Activated CD4-positive, alpha-beta T cell treated with anti-CD3 and anti-CD28 coated beads, Interleukin-2, Interleukin-4, amounts not matched to agents 100 ng/mL and 50 ng/mL, durations not matched to agents 16 hours and 8 hours (primary cell): ENCODE measurements at regions not wholly inside any gene's neighbourhood (a gene's known extent, or its start where the extent isn't known, plus 50 kb on each side); places are given as distances from the start of the nearest gene placed in this dataset.
"Not testable (repeated sequence)": the region's sequence is repeated elsewhere in the genome, so short reads cannot be mapped to it uniquely, and the experiment has no call there.

ENCODE experiments used
- DNase-seq: peaks from one replicate; pipeline ENCODE4 v3.0.0-alpha.2; 2020; ENCODE audit warnings: low spot score

GRCh38 chr21:19400223-19400770, 996.7 kb upstream of the TMPRSS15 start:
- DNase-seq = no peak

GRCh38 chr21:19402870-19403269, 999.3 kb upstream of the TMPRSS15 start:
- no peak for DNase-seq

GRCh38 chr21:19405326-19405725, 1001.7 kb upstream of the TMPRSS15 start:
- DNase-seq = no peak

DNA sequence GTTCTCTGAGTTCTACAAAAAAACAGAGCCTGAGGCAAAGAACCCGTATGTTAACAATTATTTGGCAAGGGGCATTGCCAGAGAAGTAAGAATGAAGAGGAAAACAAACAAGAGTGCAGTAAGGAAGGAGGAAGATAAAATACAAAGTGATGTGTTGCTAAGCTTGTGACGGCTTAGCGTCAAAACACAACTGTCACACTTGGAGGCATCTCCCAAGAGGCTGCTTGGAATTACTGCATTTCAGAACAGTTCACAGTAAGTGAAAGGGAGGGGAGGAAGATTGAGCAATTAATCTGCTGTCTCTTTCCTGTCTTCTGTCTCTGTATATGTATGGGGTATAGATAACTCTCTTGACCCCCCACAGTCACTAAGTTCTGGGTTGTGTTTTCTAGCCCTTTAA, 1017.0 kb upstream of the TMPRSS15 start:
- no peak for DNase-seq

DNA sequence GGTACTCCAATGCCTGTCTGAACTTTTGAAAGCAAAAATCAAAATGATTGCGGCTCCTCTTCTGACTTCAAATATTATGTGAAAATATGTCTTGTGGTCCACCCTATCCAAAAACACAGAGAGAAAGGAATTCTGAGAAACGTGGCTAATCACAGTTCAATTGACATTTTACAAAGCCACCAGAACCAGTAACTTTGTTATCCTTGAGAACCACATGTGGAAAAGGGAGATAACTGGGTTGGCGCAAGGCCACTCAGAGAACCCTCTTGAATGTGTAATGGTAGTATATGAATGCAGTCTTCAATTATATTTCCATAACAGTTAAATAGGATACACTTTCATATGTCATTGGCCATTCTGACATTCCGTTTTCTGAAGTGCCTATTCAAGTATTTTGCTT, 1030.0 kb upstream of the TMPRSS15 start:
- DNase-seq = no peak

GRCh38 chr21:19440792-19441655, 1037.4 kb upstream of the TMPRSS15 start:
- DNase-seq = no peak

DNA sequence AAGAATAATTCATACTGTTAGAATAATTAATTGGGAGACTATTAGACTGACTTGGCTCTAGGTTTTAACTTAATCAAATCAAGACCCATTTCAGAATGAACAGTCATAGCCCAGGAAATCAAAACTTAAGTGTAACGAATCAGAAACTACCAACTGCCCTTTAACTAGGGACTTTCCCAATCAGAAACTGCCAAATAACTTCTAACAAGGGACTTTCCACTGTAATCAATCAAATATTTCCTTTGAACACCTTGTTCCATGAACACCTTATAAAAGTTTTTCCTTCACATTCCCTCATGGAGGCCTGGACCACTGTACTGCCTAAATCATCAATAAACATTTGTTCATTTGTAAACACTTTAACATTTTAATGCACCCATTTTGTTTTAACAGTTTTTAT, 1054.7 kb upstream of the TMPRSS15 start:
- peak; percentile 1 for DNase-seq

DNA sequence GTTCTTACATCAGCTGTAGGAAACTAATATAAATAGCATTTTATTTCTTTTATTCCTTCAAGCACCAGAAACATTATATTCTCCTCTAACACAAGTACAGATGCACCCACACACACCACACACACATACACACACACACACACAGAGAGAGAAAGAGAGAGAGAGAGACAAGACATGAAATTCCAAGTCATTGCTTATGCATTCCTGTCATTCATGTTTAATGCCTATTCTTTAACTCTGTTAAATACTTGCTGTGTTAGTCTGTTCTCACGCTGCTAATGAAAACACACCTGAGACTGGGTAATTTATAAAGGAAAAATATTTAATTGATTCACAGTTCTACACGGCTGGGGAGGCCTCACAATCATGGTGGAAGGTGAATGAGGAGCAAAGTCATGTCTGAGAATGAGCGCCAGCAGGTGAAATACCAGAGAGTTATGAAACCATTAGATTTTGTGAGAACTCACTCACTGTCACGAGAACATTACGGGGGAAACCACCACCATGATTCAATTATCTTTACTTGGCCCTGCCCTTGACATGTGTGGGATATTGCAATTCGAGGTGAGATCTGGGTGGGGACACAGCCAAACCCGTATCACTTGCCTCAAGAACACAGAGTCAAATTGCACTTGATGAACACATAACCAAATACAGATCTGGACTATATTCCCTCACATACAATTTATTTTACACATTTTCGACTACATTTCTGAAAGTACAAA, 1058.1 kb upstream of the TMPRSS15 start:
- no peak for DNase-seq

DNA sequence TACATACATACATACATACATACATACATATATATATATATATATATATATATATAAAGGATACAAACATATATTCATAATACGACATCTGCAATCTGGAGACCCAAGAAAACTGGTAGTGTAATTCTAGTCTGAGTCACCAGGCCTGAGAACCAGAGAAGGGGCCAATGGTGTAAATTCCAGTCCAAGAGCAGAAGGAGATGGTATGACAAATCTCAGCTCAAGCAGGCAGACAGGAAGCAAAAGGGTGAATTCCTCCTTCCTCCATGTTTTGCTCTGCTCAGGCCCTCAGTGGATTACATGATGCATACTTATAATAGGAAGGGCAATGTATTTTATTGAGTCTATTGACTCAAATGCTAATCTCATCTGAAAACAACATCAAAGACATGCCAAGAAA, 1060.4 kb upstream of the TMPRSS15 start:
- no peak for DNase-seq

DNA sequence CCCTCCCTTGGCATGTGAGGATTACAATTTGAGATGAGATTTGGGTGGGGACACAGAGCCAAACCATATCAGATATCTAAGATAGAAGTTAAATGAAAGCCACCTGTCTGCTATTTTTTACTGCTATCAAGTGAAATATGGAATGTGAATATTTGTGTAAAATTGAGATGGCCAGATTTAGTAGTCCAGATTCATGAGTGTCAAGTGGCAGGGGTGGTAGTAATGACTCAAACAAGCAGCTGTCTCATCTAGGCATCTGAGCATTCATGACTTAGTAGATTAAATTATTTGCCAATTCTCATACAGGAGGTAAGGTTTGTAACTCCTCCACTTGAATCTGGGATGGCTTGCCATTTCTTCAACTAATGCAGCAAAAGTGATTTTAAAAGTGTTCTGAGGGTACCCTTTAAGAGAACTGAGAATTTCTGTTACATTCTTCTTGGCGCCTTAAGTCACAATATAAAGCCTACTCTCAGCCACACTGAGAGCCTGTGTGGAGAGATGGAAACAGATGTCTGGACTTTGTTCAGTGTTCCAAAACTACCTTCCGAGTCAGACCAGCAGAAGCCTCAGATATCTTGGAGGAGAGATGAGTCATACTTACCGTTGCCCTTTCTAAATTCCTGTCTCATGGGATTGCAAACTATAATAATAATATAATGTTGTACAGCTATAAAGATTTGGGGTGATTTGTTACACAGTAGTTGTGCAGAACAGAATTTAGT, 1065.6 kb upstream of the TMPRSS15 start:
- DNase-seq = no peak

- no peak for DNase-seq
These were observed 1071.9 kb upstream of the TMPRSS15 start for GRCh38 chr21:19475525-19475924.

DNA sequence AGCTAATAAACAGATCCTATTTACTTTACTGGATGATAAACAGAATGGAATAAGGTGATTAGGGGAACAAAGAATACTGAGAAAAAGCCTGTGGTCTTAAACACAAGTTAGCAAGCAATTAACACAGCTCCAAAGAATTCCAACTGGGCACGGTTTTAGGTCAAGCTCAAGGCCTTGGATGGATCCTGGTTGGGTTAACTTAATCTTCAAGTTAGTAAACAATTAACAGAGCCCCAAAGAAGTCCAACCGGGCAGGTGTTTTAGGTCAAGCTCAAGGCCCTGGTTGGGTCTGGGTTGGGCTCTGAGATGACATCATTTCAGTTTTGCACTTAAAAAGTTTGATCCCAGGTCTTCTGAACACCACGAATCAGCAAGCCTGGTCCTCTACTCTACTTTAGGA, 1086.3 kb upstream of the TMPRSS15 start:
- DNase-seq = no peak

DNA sequence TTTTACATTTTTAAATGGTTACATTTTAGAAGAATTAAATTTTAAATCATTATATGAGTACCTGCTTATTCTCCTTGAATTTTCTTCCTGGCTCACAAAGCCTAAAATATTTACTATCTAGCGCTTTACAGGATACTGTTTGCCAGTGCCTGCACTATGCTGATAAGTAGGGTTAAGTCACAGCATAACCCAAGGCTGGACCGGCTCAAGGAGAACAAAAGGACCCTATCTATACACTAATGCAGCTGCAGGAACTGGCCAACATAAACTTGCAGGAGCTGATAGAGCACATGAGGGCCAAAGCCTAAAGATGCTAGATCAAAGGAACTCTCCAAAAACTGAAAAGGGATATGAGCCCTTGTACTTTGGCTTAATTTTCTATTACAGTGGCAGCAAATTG, 1086.9 kb upstream of the TMPRSS15 start:
- no peak for DNase-seq

GRCh38 chr21:19493437-19494241, 1090.1 kb upstream of the TMPRSS15 start:
- not testable (repeated sequence) for DNase-seq

- DNase-seq = no peak
These were observed 1097.5 kb upstream of the TMPRSS15 start for GRCh38 chr21:19501115-19501514.

- no peak for DNase-seq
These were observed 1104.2 kb upstream of the TMPRSS15 start for GRCh38 chr21:19507682-19508260.

GRCh38 chr21:19508442-19508841, 1104.9 kb upstream of the TMPRSS15 start:
- no peak for DNase-seq

DNA sequence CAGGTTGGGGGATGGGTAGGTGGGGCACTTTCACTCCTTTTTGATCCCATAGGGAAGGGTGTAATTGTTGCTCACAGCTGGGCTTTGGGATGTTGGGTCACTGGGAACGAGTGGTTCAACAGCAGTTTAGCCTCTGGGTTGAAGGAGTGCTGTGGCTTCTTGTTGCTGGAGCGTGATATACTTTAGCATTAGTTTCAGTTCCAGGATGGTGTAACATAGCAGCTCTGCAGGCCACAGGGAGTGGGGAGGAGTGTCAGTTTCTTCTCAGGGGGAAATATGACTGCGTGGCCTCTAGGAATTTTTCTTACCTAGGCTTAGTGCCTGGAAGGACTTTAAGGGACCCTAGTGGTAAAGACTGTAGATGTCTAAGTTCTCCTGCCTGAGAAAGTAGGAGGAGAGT, 1105.3 kb upstream of the TMPRSS15 start:
- no peak for DNase-seq

DNA sequence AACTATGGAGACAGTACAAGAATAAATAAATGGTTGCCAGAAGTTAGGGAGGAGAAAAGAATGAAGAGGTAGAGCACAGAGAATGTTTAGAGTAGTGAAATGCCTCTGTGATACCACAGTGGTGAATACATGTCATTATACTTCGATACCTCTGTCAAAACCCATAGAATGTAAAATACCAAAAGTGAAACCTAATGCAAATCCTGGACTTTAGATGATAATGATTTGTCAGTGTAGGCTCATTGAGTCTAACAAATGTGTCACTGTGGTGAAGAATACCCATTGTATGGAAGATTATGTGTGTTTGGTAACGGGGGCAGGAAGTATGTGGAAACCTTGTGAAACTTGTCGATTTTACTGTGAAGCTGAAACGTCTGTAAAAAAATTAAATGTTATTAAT, 1106.5 kb upstream of the TMPRSS15 start:
- DNase-seq = no peak

GRCh38 chr21:19510653-19511052, 1107.1 kb upstream of the TMPRSS15 start:
- no peak for DNase-seq

DNA sequence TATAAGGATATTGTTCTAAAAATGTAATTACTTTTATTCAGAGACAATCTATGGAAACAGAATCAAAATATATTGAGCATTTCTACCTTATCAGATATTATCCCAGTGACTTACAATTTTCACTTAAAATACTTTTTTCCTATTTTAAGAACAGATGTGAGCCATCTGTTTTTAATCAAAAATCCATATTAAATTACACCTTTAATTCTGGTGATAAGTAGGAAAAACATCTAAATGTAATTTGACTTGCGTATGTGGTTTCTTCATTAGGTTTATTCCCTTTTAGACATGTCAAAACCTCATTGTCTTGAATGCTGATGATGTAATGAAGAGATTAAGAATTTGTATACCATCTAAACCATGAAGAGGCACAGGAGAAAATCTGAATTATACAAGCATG, 1118.8 kb upstream of the TMPRSS15 start:
- DNase-seq = no peak
